Activated naive CD4-positive, alpha-beta T cell (primary cell): ENCODE measurements at regions not wholly inside any gene's neighbourhood (a gene's known extent, or its start where the extent isn't known, plus 50 kb on each side); places are given as distances from the start of the nearest gene placed in this dataset.

Experiments
- DNase-seq, 4 experiments: peaks; one replicate each; lab custom pipeline; 2025; lab: John Stamatoyannopoulos, UW

DNA sequence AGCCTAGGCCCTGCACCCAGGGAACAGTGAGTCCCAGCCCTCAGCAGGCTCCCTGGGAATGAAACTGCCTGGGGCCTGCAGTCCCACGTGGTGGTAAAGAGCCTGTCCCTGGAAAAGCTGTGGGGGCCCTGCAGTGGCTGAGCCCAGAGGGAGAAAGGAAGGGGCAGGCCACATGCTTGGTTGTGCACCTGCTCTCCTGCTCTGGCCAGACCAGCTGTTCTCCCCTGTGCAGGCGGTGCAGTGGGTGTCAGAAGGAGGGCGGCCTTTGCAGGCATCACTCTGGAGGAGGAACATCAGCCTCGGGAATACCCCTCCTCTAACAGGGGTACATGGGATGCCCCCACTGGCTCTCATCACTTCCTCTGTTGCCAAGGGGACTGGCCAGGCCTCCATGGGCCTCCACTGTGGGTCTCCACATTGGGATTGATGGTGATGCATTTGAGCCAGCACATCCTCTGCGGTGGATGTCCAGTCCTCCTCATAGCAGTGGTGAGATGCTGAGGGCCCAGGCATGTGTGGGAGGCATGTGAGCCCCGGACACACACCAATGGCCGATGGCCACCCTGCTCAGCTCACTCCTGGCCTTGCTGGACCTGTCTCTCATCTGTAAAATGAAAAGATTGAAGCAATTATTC, 690.4 kb downstream of the BRD1 start:
- no peak for DNase-seq

DNA sequence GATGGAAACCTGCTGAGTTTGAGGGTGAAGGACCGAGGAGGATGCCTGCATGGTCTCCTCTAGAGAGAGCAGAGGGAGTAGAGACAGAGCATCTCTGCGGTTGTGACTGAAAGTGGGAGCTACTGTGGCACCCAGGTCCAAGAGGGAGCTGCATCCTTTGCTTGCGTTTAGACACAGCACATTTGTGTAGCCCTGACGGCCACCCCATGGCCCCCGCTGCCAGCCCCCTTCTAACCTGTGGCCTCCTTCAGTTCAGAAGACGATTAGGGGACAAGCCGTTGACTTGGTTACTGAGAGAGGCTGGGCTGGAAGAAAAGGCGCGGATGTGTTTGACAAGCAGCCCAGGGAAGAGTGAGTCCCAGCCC, 690.9 kb downstream of the BRD1 start:
- DNase-seq, result no peak

DNA sequence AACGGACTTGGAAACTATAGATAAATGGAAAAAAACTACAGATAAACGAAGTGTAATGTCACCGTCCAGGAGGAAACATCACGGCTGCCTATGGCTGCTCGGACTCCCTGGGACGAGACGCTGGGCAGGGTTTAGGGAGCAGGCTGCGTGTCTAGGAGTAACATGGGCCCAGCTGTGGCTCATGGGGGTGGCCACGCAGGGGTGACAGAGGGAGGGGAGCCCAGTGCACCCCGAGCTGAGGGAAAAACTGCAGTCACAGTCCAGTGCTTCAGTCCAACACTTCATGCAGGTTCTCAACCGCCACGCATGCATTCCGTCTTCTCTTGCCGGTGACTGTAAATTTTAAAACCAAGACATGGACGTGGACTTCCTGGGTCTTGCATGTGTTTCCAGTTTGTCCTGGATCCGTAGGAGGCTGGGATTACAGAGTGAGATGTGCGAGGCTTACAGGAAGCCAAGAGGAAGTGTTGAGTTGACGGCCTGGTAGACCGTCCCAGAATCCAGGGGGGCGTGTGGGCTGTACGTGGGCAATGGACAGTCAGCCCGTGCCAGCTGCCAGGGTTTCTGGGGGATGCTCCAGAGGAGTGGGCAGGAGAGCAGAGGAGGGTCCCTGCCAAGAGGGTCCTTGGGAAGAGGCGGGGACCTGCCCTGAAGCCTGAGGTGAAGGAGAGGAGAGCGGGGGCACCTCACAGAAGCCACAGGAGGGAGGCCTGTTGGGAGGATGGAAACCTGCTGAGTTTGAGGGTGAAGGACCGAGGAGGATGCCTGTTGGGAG, 691.4 kb downstream of the BRD1 start:
- no peak for DNase-seq

DNA sequence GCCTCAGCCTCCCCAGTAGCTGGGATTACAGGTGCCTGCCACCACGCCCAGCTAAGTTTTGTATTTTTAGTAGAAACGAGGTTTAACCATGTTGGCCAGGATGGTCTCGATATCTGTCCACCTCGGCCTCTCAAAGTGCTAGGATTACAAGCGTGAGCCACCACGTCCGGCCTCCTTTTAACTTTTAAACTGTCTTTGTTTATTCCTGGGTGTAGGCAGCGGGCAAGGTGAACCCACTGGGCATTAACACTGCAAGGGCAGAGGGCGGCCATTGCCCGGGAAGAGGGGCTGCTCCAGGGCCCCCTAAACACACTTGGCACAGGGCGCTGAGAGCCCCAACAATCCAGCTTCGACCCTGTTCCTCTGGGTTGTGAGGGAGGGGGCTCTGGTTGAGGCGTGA, 693.6 kb downstream of the BRD1 start:
- DNase-seq, result no peak

DNA sequence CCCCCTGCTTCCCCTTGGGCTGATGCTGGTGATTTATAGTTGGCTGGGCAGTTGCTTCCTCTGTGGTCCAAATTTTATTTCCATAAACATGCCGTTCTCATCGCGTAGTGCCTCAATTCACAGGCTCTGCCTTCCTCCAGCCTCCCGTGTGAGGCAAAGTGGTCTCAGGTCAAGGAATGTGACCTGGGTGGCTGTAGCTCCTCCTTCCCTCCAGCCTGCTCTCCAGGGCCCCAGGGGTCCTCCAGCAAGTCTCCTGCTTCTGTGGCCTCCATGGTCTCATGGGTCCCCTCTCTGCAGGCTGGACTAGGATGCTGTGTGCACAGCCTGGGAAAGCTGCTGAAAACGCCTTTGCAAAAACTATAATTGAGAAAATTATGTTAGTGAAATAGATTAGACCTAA, 694.1 kb downstream of the BRD1 start:
- no peak for DNase-seq

DNA sequence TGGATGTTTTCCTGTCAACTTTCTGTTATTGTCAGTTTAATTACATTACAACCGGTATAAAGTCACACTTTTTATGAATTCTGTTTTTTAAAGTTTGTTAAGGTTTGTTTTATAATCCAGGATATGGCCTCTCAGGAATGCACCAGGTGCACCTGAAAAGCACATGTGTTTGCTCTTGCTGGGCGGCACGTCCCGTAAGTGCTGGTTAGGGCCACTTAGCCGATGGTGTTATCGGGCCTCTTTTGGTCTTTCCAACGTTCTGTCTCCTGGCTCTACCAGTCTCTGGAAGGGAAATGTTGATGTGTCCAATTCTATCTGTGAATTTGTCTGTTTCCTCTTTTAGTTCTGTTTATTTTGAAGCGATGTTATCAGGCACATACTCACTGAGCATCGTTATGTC, 695.7 kb downstream of the BRD1 start:
- DNase-seq, result no peak

DNA sequence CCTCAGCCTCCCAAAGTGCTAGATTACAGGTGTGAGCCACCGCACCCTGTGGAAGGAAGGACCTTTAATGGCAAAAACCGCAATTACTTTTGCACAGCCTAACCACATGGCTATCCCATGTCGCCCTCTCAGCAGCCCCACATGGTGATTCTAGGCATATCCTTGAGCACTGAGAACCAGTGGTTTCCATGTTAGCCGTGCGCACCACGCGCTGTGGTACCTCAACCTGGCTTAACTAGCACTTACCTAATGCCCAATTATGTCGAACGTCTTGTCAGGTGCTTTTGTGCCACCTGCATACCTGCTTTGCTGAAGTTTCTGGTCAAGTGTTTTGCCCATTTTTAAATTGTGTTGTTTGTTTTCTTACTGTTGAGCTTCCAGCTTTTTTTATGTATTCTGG, 697.9 kb downstream of the BRD1 start:
- no peak for DNase-seq

DNA sequence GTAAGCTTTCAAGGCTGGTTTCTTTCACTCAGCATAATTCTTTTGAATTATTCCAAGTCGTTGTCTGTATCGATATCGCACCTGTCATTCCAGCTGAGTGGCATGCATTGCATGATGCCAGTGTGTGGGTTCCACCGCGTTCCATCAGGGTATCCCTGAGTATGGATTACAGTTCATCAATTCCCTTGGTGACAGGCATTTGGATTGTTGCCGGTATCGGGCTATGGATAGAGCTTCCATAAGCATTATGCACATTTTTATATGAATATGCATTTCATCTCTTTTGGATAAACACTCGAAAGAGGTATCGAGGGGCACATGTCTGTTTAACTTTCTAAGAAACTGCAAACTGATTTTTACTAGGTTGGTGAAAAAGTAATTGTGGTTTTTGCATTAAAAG, 698.8 kb downstream of the BRD1 start:
- DNase-seq, result no peak

DNA sequence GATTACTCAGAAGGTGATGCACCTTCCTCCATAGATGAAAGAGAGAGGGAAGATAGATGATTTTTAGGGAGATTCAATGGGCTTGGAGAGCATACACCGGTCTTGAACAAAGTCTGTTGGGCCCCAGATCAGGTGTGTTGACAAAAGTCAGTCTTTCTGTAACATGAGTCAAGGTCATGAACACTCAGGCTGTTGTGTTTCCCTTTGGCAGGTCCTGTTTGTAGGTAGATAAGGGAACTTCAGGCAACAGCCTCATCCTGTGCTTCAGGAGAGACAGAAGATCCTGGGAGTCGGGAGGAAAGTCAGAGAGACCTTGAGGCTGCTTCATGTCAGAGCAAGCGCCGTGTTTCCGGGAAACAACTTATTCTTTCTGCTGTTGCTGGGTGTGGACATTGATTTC, 703.1 kb downstream of the BRD1 start:
- no peak for DNase-seq

DNA sequence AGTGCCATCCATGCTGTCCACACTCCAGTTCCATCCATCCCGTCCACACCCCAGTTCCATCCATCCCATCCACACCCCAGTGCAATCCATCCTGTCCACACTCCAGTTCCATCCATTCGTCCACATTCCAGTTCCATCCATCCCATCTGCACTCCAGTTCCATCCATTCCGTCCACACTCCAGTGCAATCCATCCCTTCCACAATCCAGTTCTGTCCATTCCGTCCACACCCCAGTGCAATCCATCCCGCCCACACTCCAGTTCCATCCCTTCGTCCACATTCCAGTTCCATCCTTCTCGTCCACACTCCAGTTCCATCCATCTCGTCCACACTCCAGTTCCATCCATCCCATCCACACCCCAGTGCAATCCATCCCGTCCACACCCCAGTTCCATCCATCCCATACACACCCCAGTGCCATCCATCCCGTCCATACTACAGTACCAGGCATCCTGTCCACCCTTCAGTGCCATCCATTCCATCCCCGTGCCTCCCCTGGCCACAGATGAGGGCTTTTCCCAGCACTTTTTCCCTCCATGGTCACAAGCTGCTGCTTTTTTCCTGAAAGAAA, 704.0 kb downstream of the BRD1 start:
- DNase-seq, result no peak

DNA sequence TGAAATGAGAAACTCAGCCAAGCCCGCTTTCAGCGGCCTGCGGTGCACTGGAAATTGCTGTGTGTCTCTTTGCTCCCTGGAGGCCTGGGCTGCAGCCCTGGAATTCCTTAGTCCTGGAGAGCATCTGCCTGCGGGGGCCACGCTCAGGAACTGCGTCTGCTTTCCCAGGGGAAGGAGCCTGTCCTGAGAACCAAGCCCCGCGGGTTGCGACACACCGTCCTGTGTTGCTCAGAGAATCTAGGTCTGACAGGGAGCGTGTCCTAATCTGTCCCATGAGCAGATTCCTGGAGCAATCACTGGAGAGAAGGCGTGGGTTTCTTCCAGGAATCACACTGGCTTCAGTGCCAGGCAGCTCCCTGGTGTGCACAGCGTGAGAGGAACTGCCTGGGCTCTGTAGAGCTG, 708.1 kb downstream of the BRD1 start:
- no peak for DNase-seq

DNA sequence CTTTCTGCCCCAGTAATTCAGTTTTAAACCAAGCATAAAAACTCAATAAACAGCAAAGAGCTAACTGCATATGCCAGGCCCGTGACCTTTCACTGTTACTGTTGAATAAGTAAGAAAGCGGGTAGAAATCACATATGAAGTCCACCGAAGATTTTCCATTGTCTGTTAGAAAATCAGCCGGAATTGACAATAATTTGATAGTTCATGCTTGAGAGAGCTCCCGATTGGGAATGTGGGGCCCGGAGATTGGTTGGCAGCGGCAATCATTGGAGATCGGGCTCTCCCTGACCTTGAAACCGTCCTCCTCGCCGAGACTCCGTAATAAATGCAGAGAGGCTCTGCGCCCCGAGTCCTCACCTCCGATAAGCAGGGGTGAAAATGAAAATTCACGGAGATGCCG, 709.6 kb downstream of the BRD1 start:
- DNase-seq, result no peak

DNA sequence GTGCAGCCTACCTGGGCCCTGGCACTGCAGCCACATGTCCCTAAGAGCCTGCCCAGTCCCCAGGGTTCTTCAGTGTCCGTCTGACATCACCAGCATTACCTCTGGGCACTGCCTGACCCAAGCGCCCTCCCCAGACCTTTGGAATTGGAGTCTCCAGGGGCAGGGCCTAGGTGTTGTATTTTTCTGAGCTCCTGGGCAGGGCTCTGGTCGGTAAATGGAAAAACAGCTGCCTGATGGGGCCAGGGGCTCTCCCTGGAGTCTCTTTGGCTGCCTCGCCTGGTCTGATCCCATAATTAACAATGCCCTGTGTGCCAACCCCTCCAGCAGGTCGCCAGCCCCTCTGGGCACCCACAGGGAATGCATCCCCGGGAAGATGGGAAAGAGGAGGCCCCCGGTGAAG, 710.2 kb downstream of the BRD1 start:
- no peak for DNase-seq

DNA sequence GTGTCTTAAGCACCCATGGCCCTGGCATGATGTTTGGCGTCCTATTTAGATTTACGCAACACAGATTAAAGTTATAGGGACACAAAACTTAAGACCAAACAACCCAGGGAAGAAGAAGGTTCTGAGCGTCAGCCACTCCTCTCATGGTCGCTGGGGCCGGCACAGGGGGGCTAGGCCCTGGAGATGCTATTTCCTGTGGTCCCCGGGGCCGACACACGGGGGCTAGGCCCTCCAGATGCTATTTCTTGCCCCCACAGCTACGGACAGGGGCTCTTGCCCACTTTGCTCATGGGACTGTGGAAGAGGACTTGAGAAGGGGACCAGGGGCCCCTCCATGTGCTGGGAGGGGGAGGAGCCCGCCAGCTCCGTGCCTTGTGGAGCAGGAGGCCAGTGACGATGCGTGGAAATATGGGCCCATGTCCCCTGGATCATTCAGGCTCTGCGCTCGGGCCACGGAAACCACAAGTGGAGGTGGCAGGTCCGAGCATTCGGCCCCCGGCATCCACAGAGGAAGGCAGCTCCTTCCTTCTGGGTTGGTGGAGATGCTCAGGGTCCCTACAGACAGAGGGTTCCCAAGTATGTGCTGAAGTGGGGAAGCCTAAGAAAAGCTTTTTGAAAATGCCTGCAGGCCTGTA, 711.1 kb downstream of the BRD1 start:
- no peak for DNase-seq

DNA sequence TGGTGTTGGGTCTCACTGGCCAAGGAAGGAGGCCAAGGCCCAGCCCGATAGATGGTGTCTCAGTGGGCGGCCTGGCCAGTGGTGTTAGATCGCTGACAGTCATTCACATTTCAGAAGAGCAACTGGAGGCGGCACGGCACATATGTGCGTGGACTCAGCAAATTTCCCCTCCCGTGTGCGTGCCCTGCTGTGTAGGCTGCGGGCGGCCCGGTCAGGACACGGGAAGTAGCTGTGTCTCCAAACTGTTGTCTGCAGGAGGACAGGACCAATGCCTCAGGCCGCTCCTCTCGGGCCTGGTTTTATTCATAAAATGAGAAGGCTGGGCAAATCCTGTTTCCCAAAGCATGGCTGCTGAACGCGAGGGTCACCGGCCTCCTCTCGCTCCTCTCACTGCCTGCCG, 711.7 kb downstream of the BRD1 start:
- no peak for DNase-seq

DNA sequence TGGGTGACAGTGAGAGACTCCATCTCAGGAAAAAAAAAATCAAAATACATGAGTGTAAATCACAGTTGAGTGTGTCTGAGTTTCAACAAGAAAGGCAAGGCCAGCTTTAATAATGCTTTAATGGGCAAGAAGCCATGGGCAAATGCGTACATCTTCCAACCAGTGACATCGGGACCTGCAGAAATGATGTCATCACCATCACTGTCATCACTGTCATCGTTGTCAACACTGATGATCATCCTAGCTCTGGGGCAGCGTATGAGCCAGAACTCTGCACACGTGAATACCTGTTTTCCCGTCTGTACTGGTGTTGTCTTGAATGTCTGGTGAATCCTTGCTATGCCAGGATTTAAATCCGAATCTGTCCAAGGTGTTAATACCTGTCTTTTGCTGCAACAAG, 712.5 kb downstream of the BRD1 start:
- no peak for DNase-seq

DNA sequence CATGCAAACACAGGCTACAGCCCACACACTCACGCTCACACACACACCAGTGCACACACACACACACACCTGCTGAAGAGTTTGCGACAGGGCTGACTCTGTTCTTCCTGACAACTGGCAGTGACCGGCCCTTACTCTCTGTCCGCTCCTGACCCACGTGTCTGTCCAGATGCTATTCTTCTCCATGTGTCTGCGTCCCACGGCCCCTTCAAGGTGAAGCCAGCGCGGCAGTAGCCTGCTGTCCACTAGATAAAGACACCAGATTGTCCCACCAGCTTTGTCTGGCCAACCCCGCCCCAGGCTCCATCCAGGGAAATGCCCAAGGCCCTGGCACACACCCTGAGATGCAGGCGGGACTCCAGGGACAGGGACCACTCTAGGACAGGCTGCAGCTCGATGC, 713.9 kb downstream of the BRD1 start:
- DNase-seq, result no peak

DNA sequence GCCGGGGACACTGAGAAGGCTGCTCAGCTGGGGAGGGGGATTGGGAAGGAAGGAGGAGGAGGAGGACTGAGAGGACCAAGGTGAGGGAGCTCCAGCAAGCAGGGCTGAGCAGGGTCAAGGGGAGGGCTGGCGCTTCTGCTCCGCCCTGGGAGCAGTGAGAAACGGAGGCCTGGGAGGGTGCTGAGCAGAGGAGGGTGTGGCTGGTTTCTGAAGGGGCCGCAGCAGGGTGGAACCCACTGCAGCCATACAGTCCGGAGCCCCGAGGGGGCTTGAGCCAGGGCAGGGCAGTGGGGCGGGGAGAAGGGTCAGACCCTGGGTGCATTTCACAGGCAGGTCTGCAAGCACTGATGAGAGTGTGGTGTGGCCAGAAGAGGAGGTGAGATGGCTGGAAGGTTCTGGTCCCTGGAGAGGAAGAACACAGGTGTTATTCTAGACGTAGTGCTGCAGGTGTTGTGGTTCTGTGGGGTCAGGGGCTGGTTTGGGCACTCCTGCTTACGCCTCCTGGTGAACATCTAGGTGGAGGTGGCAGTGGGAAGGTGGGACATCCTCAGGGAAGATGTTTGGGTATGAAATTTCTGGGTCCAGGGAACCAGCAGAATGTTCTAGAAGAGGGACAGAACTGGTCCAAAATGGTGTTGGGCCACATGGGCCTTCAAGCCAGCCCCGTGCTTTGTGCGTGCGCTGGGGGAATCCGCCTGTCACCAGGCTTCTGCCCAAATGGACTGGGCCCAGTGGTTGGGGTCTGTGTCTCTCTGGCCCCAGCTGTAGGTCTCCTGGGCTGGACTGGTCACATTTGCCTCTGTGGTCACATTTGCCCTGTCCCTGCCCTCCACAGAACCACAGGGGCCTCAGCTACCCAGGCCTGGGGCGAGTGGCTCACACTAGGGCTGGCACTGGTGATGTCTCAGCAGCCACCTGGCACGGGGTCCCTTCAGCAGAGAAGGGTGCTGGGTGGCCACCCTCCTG, 714.7 kb downstream of the BRD1 start:
- DNase-seq, result no peak

DNA sequence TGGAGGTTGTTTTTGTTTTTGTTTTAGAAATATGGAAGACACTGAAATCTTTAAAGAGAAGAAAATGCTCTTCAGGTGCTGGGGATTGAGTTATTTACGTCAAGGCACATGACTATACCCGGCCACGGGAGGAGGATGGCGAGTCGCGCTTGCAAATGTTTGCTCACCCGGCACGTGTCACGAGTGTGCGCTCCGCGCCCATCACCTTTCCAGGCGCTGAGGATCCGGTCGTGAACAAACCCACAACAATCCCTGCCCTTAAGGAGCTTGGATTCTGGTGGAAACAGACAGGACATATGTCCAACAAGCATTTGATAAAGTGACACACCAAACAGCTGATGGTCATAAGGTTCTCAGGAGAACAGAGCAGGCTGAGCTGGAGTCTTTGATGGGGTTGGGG, 715.5 kb downstream of the BRD1 start:
- DNase-seq, result no peak

DNA sequence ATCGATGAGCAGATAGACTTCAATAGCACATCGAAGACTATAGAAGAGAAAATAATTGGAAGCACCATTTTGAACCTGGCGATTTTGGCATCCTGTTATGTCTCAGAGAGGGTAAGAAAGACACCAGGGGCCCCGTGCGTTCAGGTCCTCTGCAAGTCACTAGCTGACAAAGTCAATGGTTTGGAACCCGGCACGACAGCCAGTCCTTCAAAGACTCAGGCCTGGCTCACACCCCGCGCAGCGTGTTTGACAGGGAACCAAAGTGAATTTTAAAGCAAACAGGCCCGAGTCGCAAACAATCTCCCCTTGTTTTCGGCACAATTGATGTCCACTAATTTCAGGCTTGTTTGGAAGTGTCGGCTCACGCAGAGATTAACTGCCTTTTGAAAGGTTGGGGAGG, 716.6 kb downstream of the BRD1 start:
- DNase-seq, result no peak

DNA sequence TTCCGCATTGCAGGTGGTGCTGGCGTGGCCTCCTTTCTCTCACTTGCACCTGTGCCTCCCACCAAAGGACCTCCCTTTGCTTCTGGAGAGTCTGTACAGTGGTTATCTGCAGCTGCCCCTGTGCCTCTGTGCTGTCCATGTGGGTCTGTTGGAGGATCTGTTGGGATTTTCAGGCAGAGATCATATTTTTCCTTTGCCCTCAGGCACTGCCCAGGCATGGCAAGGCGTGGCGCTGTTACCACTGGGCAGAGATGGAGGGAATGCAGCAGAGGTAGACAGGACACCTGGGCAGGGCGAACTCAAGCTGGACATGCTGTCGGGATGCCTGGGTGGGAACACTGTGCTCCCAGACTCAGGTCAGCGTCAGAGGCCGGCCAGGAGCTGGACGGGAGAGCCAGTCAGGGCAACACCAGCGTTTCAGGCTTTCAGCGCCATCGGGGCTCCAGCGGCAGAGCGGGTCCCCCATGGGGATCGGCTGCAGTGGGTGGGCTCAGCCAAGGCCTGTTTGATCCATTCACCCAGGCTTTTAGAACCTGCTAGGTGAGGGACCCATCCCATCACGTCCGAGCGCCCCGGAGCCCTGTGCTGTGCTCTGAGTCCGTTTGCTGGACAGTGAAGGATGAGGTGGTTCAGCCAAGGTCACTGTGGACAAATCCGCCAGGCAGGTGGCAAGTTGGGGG, 718.9 kb downstream of the BRD1 start:
- no peak for DNase-seq
